ENCODE measurements at regions not wholly inside any gene's neighbourhood (a gene's known extent, or its start where the extent isn't known, plus 50 kb on each side); places are given as distances from the start of the nearest gene placed in this dataset.

DNA sequence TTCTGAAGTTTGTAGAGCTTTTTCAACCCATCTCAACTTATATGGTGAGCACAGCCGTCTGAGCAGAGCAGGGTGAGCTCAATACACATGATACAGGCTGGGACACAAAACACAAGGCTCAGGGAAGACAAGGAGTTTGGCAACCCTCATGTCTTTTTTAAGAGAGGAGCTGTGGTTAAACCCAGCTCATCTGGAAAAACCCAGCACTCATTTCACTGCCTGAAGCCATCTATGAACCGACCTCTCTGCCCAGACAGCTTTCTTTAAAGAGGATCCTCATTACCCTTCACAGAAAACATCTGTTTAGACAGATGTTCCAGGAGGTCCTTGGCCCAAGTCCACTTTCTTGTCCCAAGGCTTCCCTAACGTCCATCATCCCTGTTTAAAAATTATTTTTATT lies 170.0 kb upstream of the TSHZ3 start:
- Histone ChIP-seq H3K4me1 (no peaks in the 10 kb centered on the region), H3K27ac (no peak overlapping the region), H3K36me3 (no peaks in the 10 kb centered on the region), H3K27me3 (peaks cover 21% of the 10 kb centered on the region), H3K9me3 (peaks cover 0 to 12% (median 0%) of the 10 kb centered on the region in 3 donors), H3K4me3 (no peak overlapping the region)
- 22 to 54% methylated on average over 3 of the region's 3 CpGs for WGBS, 2 donors (ENCODE audit: low coverage in 1 of 2)
- no peak for ATAC-seq
- TF ChIP-seq EP300 (IDR thresholded peaks at IDR 0.05) = no peak
- no peak for TF ChIP-seq POLR2AphosphoS5 (IDR thresholded peaks at IDR 0.05)
- TF ChIP-seq POLR2A (IDR thresholded peaks at IDR 0.05) = no peak
- TF ChIP-seq, protein P1, sequence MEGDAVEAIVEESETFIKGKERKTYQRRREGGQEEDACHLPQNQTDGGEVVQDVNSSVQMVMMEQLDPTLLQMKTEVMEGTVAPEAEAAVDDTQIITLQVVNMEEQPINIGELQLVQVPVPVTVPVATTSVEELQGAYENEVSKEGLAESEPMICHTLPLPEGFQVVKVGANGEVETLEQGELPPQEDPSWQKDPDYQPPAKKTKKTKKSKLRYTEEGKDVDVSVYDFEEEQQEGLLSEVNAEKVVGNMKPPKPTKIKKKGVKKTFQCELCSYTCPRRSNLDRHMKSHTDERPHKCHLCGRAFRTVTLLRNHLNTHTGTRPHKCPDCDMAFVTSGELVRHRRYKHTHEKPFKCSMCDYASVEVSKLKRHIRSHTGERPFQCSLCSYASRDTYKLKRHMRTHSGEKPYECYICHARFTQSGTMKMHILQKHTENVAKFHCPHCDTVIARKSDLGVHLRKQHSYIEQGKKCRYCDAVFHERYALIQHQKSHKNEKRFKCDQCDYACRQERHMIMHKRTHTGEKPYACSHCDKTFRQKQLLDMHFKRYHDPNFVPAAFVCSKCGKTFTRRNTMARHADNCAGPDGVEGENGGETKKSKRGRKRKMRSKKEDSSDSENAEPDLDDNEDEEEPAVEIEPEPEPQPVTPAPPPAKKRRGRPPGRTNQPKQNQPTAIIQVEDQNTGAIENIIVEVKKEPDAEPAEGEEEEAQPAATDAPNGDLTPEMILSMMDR (IDR thresholded peaks at IDR 0.05) = no peak

DNA sequence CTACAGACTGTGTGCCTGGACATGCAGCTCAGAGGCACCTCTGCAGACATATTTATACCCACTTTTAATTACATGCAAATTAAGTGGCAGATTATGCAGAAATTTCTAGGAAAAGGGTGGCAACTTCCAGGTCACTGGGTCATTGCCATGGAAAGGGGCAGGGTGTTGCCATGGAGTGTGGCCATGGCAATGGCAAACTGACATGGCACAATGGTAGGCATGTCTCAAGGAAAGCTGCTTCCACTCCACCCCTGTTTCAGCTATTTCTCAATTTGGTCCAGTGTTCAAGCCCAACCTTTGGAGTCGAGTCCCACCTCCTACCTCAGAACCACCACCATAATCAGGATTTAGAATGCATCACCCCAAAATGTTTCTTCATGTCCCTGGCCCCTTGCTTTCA lies 170.7 kb upstream of the TSHZ3 start:
- Histone ChIP-seq H3K4me3 (no peak overlapping the region), H3K9me3 (peaks cover 0 to 12% (median 0%) of the 10 kb centered on the region in 3 donors), H3K4me1 (no peaks in the 10 kb centered on the region), H3K27ac (no peak overlapping the region), H3K36me3 (no peaks in the 10 kb centered on the region), H3K27me3 (peaks cover 21% of the 10 kb centered on the region)
- no peak for TF ChIP-seq EP300 (IDR thresholded peaks at IDR 0.05)
- no peak for TF ChIP-seq POLR2A (IDR thresholded peaks at IDR 0.05)
- TF ChIP-seq, protein P1 (IDR thresholded peaks at IDR 0.05) = no peak
- no peak for TF ChIP-seq POLR2AphosphoS5 (IDR thresholded peaks at IDR 0.05)
- no peak for ATAC-seq
- WGBS, 2 donors (ENCODE audit: low coverage in 1 of 2) = 75 to 100% methylated on average over 1 of the region's 1 CpG

DNA sequence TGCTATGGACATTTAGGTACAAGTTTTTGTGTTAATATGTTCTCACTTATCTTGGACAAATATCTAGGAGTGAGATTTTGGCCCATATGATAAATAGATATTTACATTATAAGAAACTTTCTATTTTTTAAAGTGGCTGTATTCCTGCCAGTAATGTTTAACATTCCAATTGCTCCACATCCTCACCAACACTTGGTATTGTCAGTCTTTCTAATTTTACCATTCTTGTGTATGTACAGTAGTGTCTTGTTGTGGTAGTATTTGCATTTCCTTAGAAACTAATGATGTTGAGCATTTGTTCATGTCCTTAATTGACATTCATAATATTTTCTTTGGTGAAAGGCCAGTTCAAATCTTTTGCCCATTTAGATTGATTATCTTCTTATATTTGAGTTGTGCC lies 171.4 kb upstream of the TSHZ3 start:
- peaks cover 0 to 18% (median 0%) of the 10 kb centered on the region in 3 donors for H3K9me3 ChIP-seq
- TF ChIP-seq POLR2AphosphoS5 (IDR thresholded peaks at IDR 0.05) = no peak
- TF ChIP-seq, protein P1 (IDR thresholded peaks at IDR 0.05) = no peak
- no peak for TF ChIP-seq POLR2A (IDR thresholded peaks at IDR 0.05)
- TF ChIP-seq EP300 (IDR thresholded peaks at IDR 0.05) = no peak
- H3K36me3 ChIP-seq = no peaks in the 10 kb centered on the region
- H3K27ac ChIP-seq = no peak overlapping the region
- no peak for ATAC-seq
- H3K4me3 ChIP-seq = no peak overlapping the region
- H3K27me3 ChIP-seq = peaks cover 20% of the 10 kb centered on the region
- H3K4me1 ChIP-seq = no peaks in the 10 kb centered on the region

DNA sequence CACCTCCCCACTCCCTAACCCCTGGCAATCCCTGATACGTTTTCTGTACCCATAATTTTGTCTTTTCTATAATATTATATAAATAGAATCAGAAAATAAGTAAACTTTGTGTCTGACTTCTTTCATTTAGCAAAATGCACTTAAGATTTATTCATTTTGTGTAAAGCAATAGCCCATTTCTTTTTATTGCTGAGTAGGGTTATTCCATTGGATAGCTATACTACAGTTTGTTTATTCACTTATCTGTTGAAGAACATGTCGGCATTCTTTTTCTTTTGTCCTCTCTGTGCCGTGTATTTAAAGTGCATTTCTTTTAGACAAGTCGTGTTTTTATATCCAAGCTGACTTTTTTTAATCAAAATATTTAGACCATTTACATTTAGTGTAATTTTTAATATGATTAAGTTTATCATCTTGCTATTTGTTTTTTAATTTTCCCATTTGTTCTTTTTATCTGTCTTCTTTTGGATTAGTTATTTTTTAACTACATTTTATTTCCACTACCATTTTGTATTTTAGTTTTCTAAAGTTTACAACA lies 176.4 kb upstream of the TSHZ3 start:
- no peak overlapping the region for H3K4me3 ChIP-seq
- H3K9me3 ChIP-seq = peaks cover 0 to 34% (median 0%) of the 10 kb centered on the region in 3 donors
- H3K27ac ChIP-seq = no peak overlapping the region
- H3K36me3 ChIP-seq = no peaks in the 10 kb centered on the region
- 83 to 84% methylated on average over 1 to 4 of the region's 4 CpGs for WGBS, 2 donors (ENCODE audit: low coverage in 1 of 2)
- no peaks in the 10 kb centered on the region for H3K27me3 ChIP-seq
- TF ChIP-seq EP300 (IDR thresholded peaks at IDR 0.05) = no peak
- no peak for TF ChIP-seq POLR2A (IDR thresholded peaks at IDR 0.05)
- TF ChIP-seq POLR2AphosphoS5 (IDR thresholded peaks at IDR 0.05) = no peak
- TF ChIP-seq, protein P1 (IDR thresholded peaks at IDR 0.05) = no peak
- no peaks in the 10 kb centered on the region for H3K4me1 ChIP-seq
- ATAC-seq = no peak

DNA sequence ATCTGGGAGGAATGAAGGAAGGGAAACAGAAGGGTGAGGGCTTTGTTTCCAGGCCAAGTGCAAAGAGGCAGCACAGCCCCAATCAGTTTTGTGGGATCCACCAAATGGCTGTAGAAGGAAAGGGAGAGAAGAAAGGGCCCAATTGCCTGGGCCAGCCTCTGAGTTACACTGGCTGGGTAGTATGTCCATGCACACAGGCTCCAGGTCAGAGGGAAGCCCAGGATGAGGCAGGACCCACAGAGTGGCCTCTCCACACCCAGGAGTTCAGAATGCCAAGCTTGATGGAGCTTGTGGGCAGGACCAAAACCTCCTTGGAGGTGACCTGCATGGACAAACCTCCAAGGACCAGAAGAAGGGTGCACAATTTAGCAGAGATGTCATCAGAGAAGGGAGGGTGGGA lies 178.2 kb upstream of the TSHZ3 start:
- Histone ChIP-seq H3K36me3 (no peaks in the 10 kb centered on the region), H3K4me1 (no peaks in the 10 kb centered on the region), H3K27me3 (no peaks in the 10 kb centered on the region), H3K4me3 (no peak overlapping the region), H3K9me3 (peaks cover 0 to 30% (median 0%) of the 10 kb centered on the region in 3 donors), H3K27ac (no peak overlapping the region)
- TF ChIP-seq POLR2AphosphoS5 (IDR thresholded peaks at IDR 0.05) = no peak
- TF ChIP-seq POLR2A (IDR thresholded peaks at IDR 0.05) = no peak
- no peak for TF ChIP-seq EP300 (IDR thresholded peaks at IDR 0.05)
- TF ChIP-seq, protein P1 (IDR thresholded peaks at IDR 0.05) = no peak
- ATAC-seq = no peak

Data from gastroesophageal sphincter (tissue), 4 donors.